ENCODE measurements at regions not wholly inside any gene's neighbourhood (a gene's known extent, or its start where the extent isn't known, plus 50 kb on each side); places are given as distances from the start of the nearest gene placed in this dataset.

GRCh38 chr13:78103936-78104335, 185.3 kb upstream of the EDNRB start:
- Mint-ChIP-seq H3K27me3 (ENCODE audit: low read depth in 3 of 3) (peaks cover 0 to 5% (median 0%) of the 10 kb centered on the region in 3 donors), H3K36me3 (no peaks in the 10 kb centered on the region), H3K4me1 (peaks cover 20% of the 10 kb centered on the region), H3K4me3 (no peak overlapping the region), H3K9me3 (peaks cover 0 to 3% (median 0%) of the 10 kb centered on the region in 7 donors), H3K27ac (no peak overlapping the region)
- WGBS (ENCODE audit: insufficient coverage), result no CpG with 5 or more reads among the region's 2 CpGs
- Histone ChIP-seq H3K27me3 (ENCODE audit: control insufficient read depth in 2 of 2, insufficient read depth in 2 of 2, low read length in 2 of 2) (no peaks in the 10 kb centered on the region), H3K9me3 (replicated peaks in 1 of 2; ENCODE audit: control insufficient read depth in 1 of 2, insufficient read depth in 1 of 2, low read length in 2 of 2) (no peaks in the 10 kb centered on the region), H3K27ac (ENCODE audit: low read depth in 1 of 2, low read length in 2 of 2) (no peak overlapping the region), H3K9ac (ENCODE audit: insufficient read depth, low read length, poor library complexity, severe bottlenecking) (no peak overlapping the region), H3K79me2 (ENCODE audit: insufficient read depth, low read length) (no peaks in the 10 kb centered on the region), H3K4me2 (replicated peaks; ENCODE audit: extremely low read depth, low read length, poor library complexity, severe bottlenecking) (no peak overlapping the region), H2AFZ (ENCODE audit: insufficient read depth, low read depth, low read length, poor library complexity, severe bottlenecking) (no peak overlapping the region), H4K20me1 (ENCODE audit: insufficient read depth, low read length) (no peaks in the 10 kb centered on the region), H3K4me1 (ENCODE audit: control insufficient read depth in 1 of 2, insufficient read depth in 2 of 2, low read length in 2 of 2) (peaks cover 13 to 20% of the 10 kb centered on the region in 2 donors), H3K4me3 (replicated peaks in 1 of 3; ENCODE audit: low read depth in 2 of 3, low read length in 3 of 3) (no peak overlapping the region), H3K36me3 (replicated peaks in 1 of 2; ENCODE audit: control insufficient read depth in 1 of 2, insufficient read depth in 2 of 2, low read length in 2 of 2) (no peaks in the 10 kb centered on the region)
- no peak for DNase-seq
- intact Hi-C loops (cut with micrococcal nuclease), result loop anchor here in 1 of 2 donors (10.0 kb wide), 1 partner anchor 79 kb away; no protein-coding TSS in a partner anchor
- no peak for TF ChIP-seq CTCF (IDR thresholded peaks at IDR 0.05)

- Histone ChIP-seq H3K27me3 (ENCODE audit: control insufficient read depth in 2 of 2, insufficient read depth in 2 of 2, low read length in 2 of 2) (no peaks in the 10 kb centered on the region), H3K9me3 (replicated peaks in 1 of 2; ENCODE audit: control insufficient read depth in 1 of 2, insufficient read depth in 1 of 2, low read length in 2 of 2) (no peaks in the 10 kb centered on the region), H3K4me3 (replicated peaks in 1 of 3; ENCODE audit: low read depth in 2 of 3, low read length in 3 of 3) (peak overlapping the region in 1 of 3 experiments; percentile 45), H3K9ac (ENCODE audit: insufficient read depth, low read length, poor library complexity, severe bottlenecking) (no peak overlapping the region), H3K4me2 (replicated peaks; ENCODE audit: extremely low read depth, low read length, poor library complexity, severe bottlenecking) (peak overlapping the region; percentile 38), H3K27ac (ENCODE audit: low read depth in 1 of 2, low read length in 2 of 2) (no peak overlapping the region), H3K79me2 (ENCODE audit: insufficient read depth, low read length) (no peaks in the 10 kb centered on the region), H3K36me3 (replicated peaks in 1 of 2; ENCODE audit: control insufficient read depth in 1 of 2, insufficient read depth in 2 of 2, low read length in 2 of 2) (no peaks in the 10 kb centered on the region), H3K4me1 (ENCODE audit: control insufficient read depth in 1 of 2, insufficient read depth in 2 of 2, low read length in 2 of 2) (peaks cover 13 to 20% of the 10 kb centered on the region in 2 donors), H2AFZ (ENCODE audit: insufficient read depth, low read depth, low read length, poor library complexity, severe bottlenecking) (no peak overlapping the region), H4K20me1 (ENCODE audit: insufficient read depth, low read length) (no peaks in the 10 kb centered on the region)
- Mint-ChIP-seq H3K4me3 (no peak overlapping the region), H3K36me3 (no peaks in the 10 kb centered on the region), H3K27me3 (ENCODE audit: low read depth in 3 of 3) (peaks cover 0 to 5% (median 0%) of the 10 kb centered on the region in 3 donors), H3K9me3 (peaks cover 0 to 1% (median 0%) of the 10 kb centered on the region in 7 donors), H3K27ac (no peak overlapping the region), H3K4me1 (peaks cover 20% of the 10 kb centered on the region)
- WGBS (ENCODE audit: insufficient coverage), result no CpG with 5 or more reads among the region's 2 CpGs
- no peak for TF ChIP-seq CTCF (IDR thresholded peaks at IDR 0.05)
- no peak for DNase-seq
- intact Hi-C loops (cut with micrococcal nuclease), result loop anchor here in 1 of 2 donors (10.0 kb wide), 1 partner anchor 78 kb away; no protein-coding TSS in a partner anchor
These were observed 184.1 kb upstream of the EDNRB start for GRCh38 chr13:78102741-78103140.
